GM12878 (cell line): ENCODE measurements at regions not wholly inside any gene's neighbourhood (a gene's known extent, or its start where the extent isn't known, plus 50 kb on each side); places are given as distances from the start of the nearest gene placed in this dataset.

Experiments
- ATAC-seq: fragments of 200-7000 bp; cut with Tn5 transposase; 3 replicates; pipeline ENCODE4 v1.9.1; 2020; ENCODE audit warnings: mild to moderate bottlenecking, moderate library complexity
- BruUV-seq: library from RNA; stranded (reverse); fragments of 400-500 nt; replicated peaks from 2 replicates; lab custom pipeline; 2021; lab: Mats Ljungman, UMichigan
- CTCF ChIA-PET: fragments of 300-600 bp; sonication (Branson Sonifier 250); formaldehyde crosslinking; extraction: SDS; loops from one replicate; lab custom pipeline; 2021; ENCODE audit warnings: inconsistent platforms; lab: Yijun Ruan, JAX
- POLR2A ChIA-PET: fragments of 350-600 bp; formaldehyde crosslinking; extraction: SDS; loops from one replicate; lab custom pipeline; 2021; ENCODE audit warnings: inconsistent platforms; lab: Charles Lee
- RAD21 ChIA-PET: fragments of 300-600 bp; sonication (Branson Sonifier 250); formaldehyde crosslinking; loops from one replicate; lab custom pipeline; 2023; ENCODE audit warnings: antibody characterized with exemption; ENCODE audit not compliant: unreplicated experiment; lab: Charles Lee
- SMC1A ChIA-PET: fragments of 300-600 bp; sonication (Branson Sonifier 250); formaldehyde crosslinking; loops from one replicate; lab custom pipeline; 2023; ENCODE audit not compliant: unreplicated experiment, uncharacterized antibody; lab: Charles Lee
- DNase-seq: peaks from one replicate; pipeline ENCODE4 v3.0.0-alpha.2; 2011; ENCODE audit warnings: low read depth, low spot score
- FAIRE-seq: peaks from 3 replicates; lab custom pipeline; 2011; peaks lifted over from hg19 to GRCh38; lab: Jason Lieb, UNC
- H2AFZ ChIP-seq: 2 replicates; pipeline ENCODE4 v1.6.0; 2011; ENCODE audit warnings: low read depth, low read length, control low read depth; ENCODE audit not compliant: control insufficient read depth
- H3K27ac ChIP-seq: 2 replicates; pipeline ENCODE4 v1.5.1; 2011; ENCODE audit warnings: control low read depth; ENCODE audit not compliant: control insufficient read depth, insufficient read depth
- H3K27me3 ChIP-seq, 2 experiments: replicated peaks in 1 of 2; 2 replicates each; pipeline versions ENCODE4 v1.6.0 to v1.6.1; 2011; ENCODE audit warnings: low read length in 1 of 2; ENCODE audit not compliant: control insufficient read depth in 2 of 2, insufficient read depth in 2 of 2
- H3K36me3 ChIP-seq, 2 experiments: 2 replicates each; pipeline ENCODE4 v1.5.1; 2011; ENCODE audit warnings: low read length in 1 of 2; ENCODE audit not compliant: control insufficient read depth in 2 of 2, insufficient read depth in 2 of 2
- H3K4me1 ChIP-seq: 2 replicates; pipeline ENCODE4 v1.6.1; 2011; ENCODE audit warnings: mild to moderate bottlenecking, low read length, moderate library complexity, mixed read lengths; ENCODE audit not compliant: control insufficient read depth, insufficient read depth
- H3K4me2 ChIP-seq: 2 replicates; pipeline ENCODE4 v1.6.0; 2011; ENCODE audit warnings: control low read depth; ENCODE audit not compliant: control insufficient read depth, insufficient read depth
- H3K4me3 ChIP-seq: fragments of 200-600 bp; sonication (generic); 2 replicates; pipeline ENCODE4 v1.5.1; 2016
- H3K79me2 ChIP-seq: 2 replicates; pipeline ENCODE4 v1.6.0; 2011; ENCODE audit warnings: low read length; ENCODE audit not compliant: control insufficient read depth, insufficient read depth
- H3K9ac ChIP-seq: 2 replicates; pipeline ENCODE4 v1.8.0; 2011; ENCODE audit warnings: low read length, control low read depth, mixed read lengths; ENCODE audit not compliant: control insufficient read depth, insufficient read depth
- H3K9me3 ChIP-seq: replicated peaks from 3 replicates; pipeline ENCODE4 v1.5.1; 2011; ENCODE audit warnings: mild to moderate bottlenecking, low read length; ENCODE audit not compliant: control insufficient read depth, insufficient read depth
- H4K20me1 ChIP-seq: 2 replicates; pipeline ENCODE4 v1.6.0; 2011; ENCODE audit not compliant: control insufficient read depth, insufficient read depth
- ASH2L ChIP-seq: fragments of 300-600, 200-600 bp; sonication (generic); IDR thresholded peaks from 2 replicates; pipeline ENCODE4 v1.6.1; 2017; ENCODE audit warnings: low read depth, mild to moderate bottlenecking, borderline replicate concordance
- CHD2 ChIP-seq: IDR thresholded peaks from 2 replicates; pipeline ENCODE4 v1.6.1; 2011; ENCODE audit warnings: low read depth, low read length, improper control_type of control experiment, borderline replicate concordance
- ESRRA ChIP-seq: IDR thresholded peaks from 2 replicates; pipeline ENCODE4 v1.6.1; 2012; ENCODE audit warnings: mild to moderate bottlenecking, low read length, improper control_type of control experiment
- ETV6 ChIP-seq, 2 experiments: fragments of 450-650 bp in 1 of 2; IDR thresholded peaks in 1 of 2; conservative IDR thresholded peaks in 1 of 2; 2 replicates each; pipeline ENCODE4 v1.6.1; 2014; ENCODE audit warnings: antibody characterized with exemption in 1 of 2, borderline replicate concordance in 1 of 2, low read depth in 1 of 2, mild to moderate bottlenecking in 1 of 2, moderate library complexity in 1 of 2
- MYC ChIP-seq: IDR thresholded peaks from 2 replicates; pipeline ENCODE4 v1.6.1; 2011; ENCODE audit warnings: mild to moderate bottlenecking, low read length, moderate library complexity, inconsistent platforms; ENCODE audit not compliant: insufficient read depth, insufficient replicate concordance, insufficient read length, severe bottlenecking
- REST ChIP-seq: IDR thresholded peaks from 2 replicates; pipeline ENCODE4 v1.6.1; 2012; ENCODE audit warnings: mild to moderate bottlenecking, low read depth, low read length
- RFX5 ChIP-seq: IDR thresholded peaks from 2 replicates; pipeline ENCODE4 v1.6.1; 2011; ENCODE audit warnings: low read depth, low read length, improper control_type of control experiment
- SIX5 ChIP-seq: IDR thresholded peaks from 2 replicates; pipeline ENCODE4 v1.6.1; 2011; ENCODE audit warnings: mild to moderate bottlenecking, low read depth, low read length, moderate library complexity; ENCODE audit not compliant: severe bottlenecking
- SMAD1 ChIP-seq: fragments of 450-650 bp; IDR thresholded peaks from 2 replicates; pipeline ENCODE4 v1.6.1; 2018; ENCODE audit warnings: mild to moderate bottlenecking, low read depth; ENCODE audit not compliant: partially characterized antibody
- SP1 ChIP-seq: IDR thresholded peaks from one replicate; pipeline ENCODE4 v1.6.1; 2011; ENCODE audit warnings: low read depth, low read length
- SPI1 ChIP-seq: IDR thresholded peaks from 2 replicates; pipeline ENCODE4 v1.6.1; 2011; ENCODE audit warnings: low read depth, mild to moderate bottlenecking, low read length, moderate library complexity, borderline replicate concordance; ENCODE audit not compliant: insufficient read depth
- SRF ChIP-seq, 2 experiments: IDR thresholded peaks; 2 replicates each; pipeline ENCODE4 v1.6.1; 2011; ENCODE audit warnings: low read depth in 2 of 2, low read length in 2 of 2, mild to moderate bottlenecking in 1 of 2, moderate library complexity in 1 of 2
- TARDBP ChIP-seq: IDR thresholded peaks from 2 replicates; pipeline ENCODE4 v1.6.1; 2016; ENCODE audit warnings: borderline replicate concordance
- ZNF687 ChIP-seq: fragments of 450-650 bp; IDR thresholded peaks from 2 replicates; pipeline ENCODE4 v1.6.1; 2017; ENCODE audit warnings: mild to moderate bottlenecking, moderate library complexity
- WGBS: methylation state at CpG from one replicate; pipeline ENCODE4 v1.1.6; 2016; ENCODE audit warnings: low lambda C conversion rate; ENCODE audit not compliant: insufficient replicate concordance, insufficient coverage; ENCODE audit errors: missing lambda C conversion rate; 5-methylcytosine and 5-hydroxymethylcytosine counted together
- in situ Hi-C: fragments of 300-500 bp; cut with MboI; formaldehyde crosslinking; loops from 9 replicates; pipeline ENCODE4 v1.14.3; 2018; ENCODE audit warnings: mixed read lengths
- intact Hi-C: fragments of 100-400 bp; cut with micrococcal nuclease; formaldehyde crosslinking; loops from one replicate; pipeline ENCODE4 v1.14.2; 2022; ENCODE audit not compliant: unreplicated experiment
- TF ChIP-seq, protein P1 (sequence below): fragments of 450-650 bp; IDR thresholded peaks from 2 replicates; pipeline ENCODE4 v1.6.1; 2018; ENCODE audit warnings: mild to moderate bottlenecking, low read depth, moderate library complexity; ENCODE audit not compliant: partially characterized antibody

GRCh38 chr4:34724491-34724890 is 1519.8 kb downstream of the ARAP2 start:
- no TSS peak for BruUV-seq
- no peak for TF ChIP-seq REST
- TF ChIP-seq ASH2L = no peak
- TF ChIP-seq MYC = no peak
- TF ChIP-seq RFX5 = no peak
- TF ChIP-seq SP1 = no peak
- TF ChIP-seq ESRRA = no peak
- TF ChIP-seq ETV6 (conservative IDR thresholded peaks at IDR 0.05 in 1 of 2, IDR thresholded peaks at IDR 0.05 in 1 of 2; ENCODE audit: borderline replicate concordance in 1 of 2, low read depth in 1 of 2) = no peak
- no peak for TF ChIP-seq ZNF687
- TF ChIP-seq, protein P1, sequence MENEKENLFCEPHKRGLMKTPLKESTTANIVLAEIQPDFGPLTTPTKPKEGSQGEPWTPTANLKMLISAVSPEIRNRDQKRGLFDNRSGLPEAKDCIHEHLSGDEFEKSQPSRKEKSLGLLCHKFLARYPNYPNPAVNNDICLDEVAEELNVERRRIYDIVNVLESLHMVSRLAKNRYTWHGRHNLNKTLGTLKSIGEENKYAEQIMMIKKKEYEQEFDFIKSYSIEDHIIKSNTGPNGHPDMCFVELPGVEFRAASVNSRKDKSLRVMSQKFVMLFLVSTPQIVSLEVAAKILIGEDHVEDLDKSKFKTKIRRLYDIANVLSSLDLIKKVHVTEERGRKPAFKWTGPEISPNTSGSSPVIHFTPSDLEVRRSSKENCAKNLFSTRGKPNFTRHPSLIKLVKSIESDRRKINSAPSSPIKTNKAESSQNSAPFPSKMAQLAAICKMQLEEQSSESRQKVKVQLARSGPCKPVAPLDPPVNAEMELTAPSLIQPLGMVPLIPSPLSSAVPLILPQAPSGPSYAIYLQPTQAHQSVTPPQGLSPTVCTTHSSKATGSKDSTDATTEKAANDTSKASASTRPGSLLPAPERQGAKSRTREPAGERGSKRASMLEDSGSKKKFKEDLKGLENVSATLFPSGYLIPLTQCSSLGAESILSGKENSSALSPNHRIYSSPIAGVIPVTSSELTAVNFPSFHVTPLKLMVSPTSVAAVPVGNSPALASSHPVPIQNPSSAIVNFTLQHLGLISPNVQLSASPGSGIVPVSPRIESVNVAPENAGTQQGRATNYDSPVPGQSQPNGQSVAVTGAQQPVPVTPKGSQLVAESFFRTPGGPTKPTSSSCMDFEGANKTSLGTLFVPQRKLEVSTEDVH = no peak
- TF ChIP-seq CHD2 = no peak
- no peak for TF ChIP-seq TARDBP
- no peak for TF ChIP-seq SRF (IDR thresholded peaks at IDR 0.05; ENCODE audit: low read depth in 2 of 2, low read length in 2 of 2)
- TF ChIP-seq SPI1 = no peak
- TF ChIP-seq SMAD1 = no peak
- TF ChIP-seq SIX5 = no peak

More at GRCh38 chr4:34724491-34724890, 1519.8 kb downstream of the ARAP2 start:
- Histone ChIP-seq H3K36me3 (no peaks in the 10 kb centered on the region), H3K9ac (no peak overlapping the region), H3K9me3 (no peaks in the 10 kb centered on the region), H3K4me1 (no peaks in the 10 kb centered on the region), H4K20me1 (no peaks in the 10 kb centered on the region), H3K27me3 (no peaks in the 10 kb centered on the region), H3K4me2 (no peak overlapping the region), H3K79me2 (no peaks in the 10 kb centered on the region), H3K4me3 (no peak overlapping the region), H3K27ac (no peak overlapping the region), H2AFZ (no peak overlapping the region)
- RAD21 ChIA-PET = no interaction called here
- POLR2A ChIA-PET = no interaction called here
- intact Hi-C loops (no loop called here), in situ Hi-C loops (no loop called here)
- WGBS = 0% methylated on average over 1 of the region's 1 CpG
- FAIRE-seq (no peak), ATAC-seq (no peak), DNase-seq (no peak)
- SMC1A ChIA-PET = no interaction called here
- CTCF ChIA-PET = no interaction called here
